C4-2B (cell line): ENCODE measurements at regions not wholly inside any gene's neighbourhood (a gene's known extent, or its start where the extent isn't known, plus 50 kb on each side); places are given as distances from the start of the nearest gene placed in this dataset.

Experiments used
- ZFX ChIP-seq: fragments of 450-650 bp; IDR thresholded peaks from 2 replicates; pipeline ENCODE4 v1.6.1; 2017
- TF ChIP-seq, protein P1 (sequence below): fragments of 450-650 bp; conservative IDR thresholded peaks from 2 replicates; pipeline ENCODE4 v1.5.1; 2017; ENCODE audit warnings: mild to moderate bottlenecking

- TF ChIP-seq, protein P1, sequence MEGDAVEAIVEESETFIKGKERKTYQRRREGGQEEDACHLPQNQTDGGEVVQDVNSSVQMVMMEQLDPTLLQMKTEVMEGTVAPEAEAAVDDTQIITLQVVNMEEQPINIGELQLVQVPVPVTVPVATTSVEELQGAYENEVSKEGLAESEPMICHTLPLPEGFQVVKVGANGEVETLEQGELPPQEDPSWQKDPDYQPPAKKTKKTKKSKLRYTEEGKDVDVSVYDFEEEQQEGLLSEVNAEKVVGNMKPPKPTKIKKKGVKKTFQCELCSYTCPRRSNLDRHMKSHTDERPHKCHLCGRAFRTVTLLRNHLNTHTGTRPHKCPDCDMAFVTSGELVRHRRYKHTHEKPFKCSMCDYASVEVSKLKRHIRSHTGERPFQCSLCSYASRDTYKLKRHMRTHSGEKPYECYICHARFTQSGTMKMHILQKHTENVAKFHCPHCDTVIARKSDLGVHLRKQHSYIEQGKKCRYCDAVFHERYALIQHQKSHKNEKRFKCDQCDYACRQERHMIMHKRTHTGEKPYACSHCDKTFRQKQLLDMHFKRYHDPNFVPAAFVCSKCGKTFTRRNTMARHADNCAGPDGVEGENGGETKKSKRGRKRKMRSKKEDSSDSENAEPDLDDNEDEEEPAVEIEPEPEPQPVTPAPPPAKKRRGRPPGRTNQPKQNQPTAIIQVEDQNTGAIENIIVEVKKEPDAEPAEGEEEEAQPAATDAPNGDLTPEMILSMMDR, result no peak
- no peak for TF ChIP-seq ZFX
These were observed 129.3 kb upstream of the UBE2E2 start for GRCh38 chr3:23073724-23074305.
